ENCODE measurements at regions not wholly inside any gene's neighbourhood (a gene's known extent, or its start where the extent isn't known, plus 50 kb on each side); places are given as distances from the start of the nearest gene placed in this dataset.
"Not testable (repeated sequence)": the region's sequence is repeated elsewhere in the genome, so short reads cannot be mapped to it uniquely, and the experiment has no call there.

- Mint-ChIP-seq H3K27me3 (peaks cover 35% of the 10 kb centered on the region), H3K9me3 (no peaks in the 10 kb centered on the region), H3K36me3 (no peaks in the 10 kb centered on the region), H3K4me3 (no peak overlapping the region), H3K27ac (no peak overlapping the region), H3K4me1 (no peaks in the 10 kb centered on the region)
- DNase-seq = no peak
These were observed 218.1 kb upstream of the PKN2 start for GRCh38 chr1:88466011-88466410.

- peaks cover 26% of the 10 kb centered on the region for H3K27me3 Mint-ChIP-seq
- H3K27ac Mint-ChIP-seq = no peak overlapping the region
- no peak for DNase-seq
- no peak overlapping the region for H3K4me3 Mint-ChIP-seq
- H3K9me3 Mint-ChIP-seq = no peaks in the 10 kb centered on the region
- H3K36me3 Mint-ChIP-seq = no peaks in the 10 kb centered on the region
- no peaks in the 10 kb centered on the region for H3K4me1 Mint-ChIP-seq
These were observed 217.0 kb upstream of the PKN2 start for GRCh38 chr1:88466899-88467580.

- H3K27me3 Mint-ChIP-seq = peaks cover 4% of the 10 kb centered on the region
These were observed 211.8 kb upstream of the PKN2 start for GRCh38 chr1:88472298-88472697.

GRCh38 chr1:88472714-88473113 is 211.4 kb upstream of the PKN2 start:
- Mint-ChIP-seq H3K4me3 (no peak overlapping the region), H3K27me3 (peaks cover 4% of the 10 kb centered on the region), H3K27ac (no peak overlapping the region), H3K36me3 (no peaks in the 10 kb centered on the region), H3K4me1 (no peaks in the 10 kb centered on the region), H3K9me3 (no peaks in the 10 kb centered on the region)
- no peak for DNase-seq

More at GRCh38 chr1:88472298-88472697, 211.8 kb upstream of the PKN2 start:
- Mint-ChIP-seq H3K9me3 (no peaks in the 10 kb centered on the region), H3K27ac (no peak overlapping the region), H3K4me3 (no peak overlapping the region), H3K36me3 (no peaks in the 10 kb centered on the region), H3K4me1 (no peaks in the 10 kb centered on the region)
- no peak for DNase-seq

GRCh38 chr1:88474555-88475304 is 209.3 kb upstream of the PKN2 start:
- no peak for DNase-seq
- H3K27ac Mint-ChIP-seq = no peak overlapping the region
- H3K27me3 Mint-ChIP-seq = peaks cover 4% of the 10 kb centered on the region
- no peaks in the 10 kb centered on the region for H3K9me3 Mint-ChIP-seq
- no peak overlapping the region for H3K4me3 Mint-ChIP-seq
- no peaks in the 10 kb centered on the region for H3K36me3 Mint-ChIP-seq
- no peaks in the 10 kb centered on the region for H3K4me1 Mint-ChIP-seq

GRCh38 chr1:88484881-88485280 is 199.2 kb upstream of the PKN2 start:
- Mint-ChIP-seq H3K9me3 (no peaks in the 10 kb centered on the region), H3K4me3 (no peak overlapping the region), H3K4me1 (no peaks in the 10 kb centered on the region), H3K27me3 (peaks cover 17% of the 10 kb centered on the region), H3K36me3 (no peaks in the 10 kb centered on the region), H3K27ac (peak overlapping the region; percentile 47)
- no peak for DNase-seq

- Mint-ChIP-seq H3K4me3 (no peak overlapping the region), H3K36me3 (no peaks in the 10 kb centered on the region), H3K27ac (no peak overlapping the region), H3K4me1 (no peaks in the 10 kb centered on the region), H3K27me3 (peaks cover 14% of the 10 kb centered on the region), H3K9me3 (no peaks in the 10 kb centered on the region)
- no peak for DNase-seq
These were observed 195.8 kb upstream of the PKN2 start for GRCh38 chr1:88488237-88488636.

GRCh38 chr1:88490676-88491075 is 193.4 kb upstream of the PKN2 start:
- peaks cover 10% of the 10 kb centered on the region for H3K27me3 Mint-ChIP-seq

GRCh38 chr1:88499671-88500070 is 184.4 kb upstream of the PKN2 start:
- Mint-ChIP-seq H3K27me3 (no peaks in the 10 kb centered on the region), H3K4me1 (no peaks in the 10 kb centered on the region), H3K36me3 (no peaks in the 10 kb centered on the region), H3K4me3 (no peak overlapping the region), H3K9me3 (no peaks in the 10 kb centered on the region), H3K27ac (no peak overlapping the region)
- DNase-seq = no peak

More at GRCh38 chr1:88490676-88491075, 193.4 kb upstream of the PKN2 start:
- no peak overlapping the region for H3K27ac Mint-ChIP-seq
- no peaks in the 10 kb centered on the region for H3K9me3 Mint-ChIP-seq
- DNase-seq = no peak
- no peak overlapping the region for H3K4me3 Mint-ChIP-seq
- H3K4me1 Mint-ChIP-seq = no peaks in the 10 kb centered on the region
- H3K36me3 Mint-ChIP-seq = no peaks in the 10 kb centered on the region

GRCh38 chr1:88502886-88503285 is 181.2 kb upstream of the PKN2 start:
- Mint-ChIP-seq H3K4me3 (no peak overlapping the region), H3K36me3 (no peaks in the 10 kb centered on the region), H3K9me3 (no peaks in the 10 kb centered on the region), H3K27ac (no peak overlapping the region), H3K4me1 (no peaks in the 10 kb centered on the region), H3K27me3 (peaks cover 3% of the 10 kb centered on the region)
- no peak for DNase-seq

GRCh38 chr1:88503646-88504045 is 180.4 kb upstream of the PKN2 start:
- DNase-seq = no peak
- no peak overlapping the region for H3K4me3 Mint-ChIP-seq
- no peaks in the 10 kb centered on the region for H3K4me1 Mint-ChIP-seq
- H3K27ac Mint-ChIP-seq = no peak overlapping the region
- H3K9me3 Mint-ChIP-seq = no peaks in the 10 kb centered on the region
- H3K27me3 Mint-ChIP-seq = peaks cover 3% of the 10 kb centered on the region
- H3K36me3 Mint-ChIP-seq = no peaks in the 10 kb centered on the region

GRCh38 chr1:88504601-88505000 is 179.5 kb upstream of the PKN2 start:
- no peaks in the 10 kb centered on the region for H3K36me3 Mint-ChIP-seq
- H3K4me1 Mint-ChIP-seq = no peaks in the 10 kb centered on the region
- no peak overlapping the region for H3K27ac Mint-ChIP-seq

GRCh38 chr1:88509379-88509778 is 174.7 kb upstream of the PKN2 start:
- Mint-ChIP-seq H3K36me3 (no peaks in the 10 kb centered on the region), H3K4me3 (no peak overlapping the region), H3K27ac (no peak overlapping the region)

More at GRCh38 chr1:88504601-88505000, 179.5 kb upstream of the PKN2 start:
- peaks cover 3% of the 10 kb centered on the region for H3K27me3 Mint-ChIP-seq
- no peak for DNase-seq
- no peaks in the 10 kb centered on the region for H3K9me3 Mint-ChIP-seq
- H3K4me3 Mint-ChIP-seq = no peak overlapping the region

GRCh38 chr1:88514544-88515060 is 169.5 kb upstream of the PKN2 start:
- Mint-ChIP-seq H3K9me3 (no peaks in the 10 kb centered on the region), H3K4me1 (no peaks in the 10 kb centered on the region), H3K36me3 (no peaks in the 10 kb centered on the region), H3K27ac (no peak overlapping the region), H3K4me3 (no peak overlapping the region), H3K27me3 (peaks cover 18% of the 10 kb centered on the region)
- DNase-seq = no peak

More at GRCh38 chr1:88509379-88509778, 174.7 kb upstream of the PKN2 start:
- DNase-seq = no peak
- no peaks in the 10 kb centered on the region for H3K4me1 Mint-ChIP-seq
- H3K9me3 Mint-ChIP-seq = no peaks in the 10 kb centered on the region
- peaks cover 10% of the 10 kb centered on the region for H3K27me3 Mint-ChIP-seq

- DNase-seq, H3K4me1 Mint-ChIP-seq, H3K4me3 Mint-ChIP-seq, H3K9me3 Mint-ChIP-seq, H3K27ac Mint-ChIP-seq, H3K36me3 Mint-ChIP-seq: not testable (repeated sequence)
- peaks cover 18% of the 10 kb centered on the region for H3K27me3 Mint-ChIP-seq
These were observed 166.6 kb upstream of the PKN2 start for GRCh38 chr1:88517499-88517898.
